ENCODE measurements at regions not wholly inside any gene's neighbourhood (a gene's known extent, or its start where the extent isn't known, plus 50 kb on each side); places are given as distances from the start of the nearest gene placed in this dataset.

- DNase-seq (ENCODE audit: low read depth) = no peak
Observed at GRCh38 chr12:91968076-91968776, 177.4 kb downstream of the BTG1 start.

GRCh38 chr12:91967590-91967989 lies 178.1 kb downstream of the BTG1 start:
- DNase-seq (ENCODE audit: low read depth) = no peak

GRCh38 chr12:91965781-91966180 lies 179.9 kb downstream of the BTG1 start:
- no peak for DNase-seq (ENCODE audit: low read depth)

- no peak for DNase-seq (ENCODE audit: low read depth)
Observed at GRCh38 chr12:91964501-91964900, 181.1 kb downstream of the BTG1 start.

- DNase-seq (ENCODE audit: low read depth) = no peak
Observed at GRCh38 chr12:91959220-91959619, 186.4 kb downstream of the BTG1 start.

- peak; percentile 57 for DNase-seq (ENCODE audit: low read depth)
Observed at GRCh38 chr12:91958816-91959215, 186.8 kb downstream of the BTG1 start.

- no peak for DNase-seq (ENCODE audit: low read depth)
Observed at GRCh38 chr12:91954747-91955146, 190.9 kb downstream of the BTG1 start.

GRCh38 chr12:91954326-91954725 lies 191.3 kb downstream of the BTG1 start:
- no peak for DNase-seq (ENCODE audit: low read depth)

- no peak for DNase-seq (ENCODE audit: low read depth)
Observed at GRCh38 chr12:91952916-91953315, 192.7 kb downstream of the BTG1 start.

GRCh38 chr12:91951571-91951970 lies 194.1 kb downstream of the BTG1 start:
- DNase-seq (ENCODE audit: low read depth) = no peak

GRCh38 chr12:91948504-91948903 lies 197.1 kb downstream of the BTG1 start:
- no peak for DNase-seq (ENCODE audit: low read depth)

- DNase-seq (ENCODE audit: low read depth) = no peak
Observed at GRCh38 chr12:91947459-91947858, 198.2 kb downstream of the BTG1 start.

- no peak for DNase-seq (ENCODE audit: low read depth)
Observed at GRCh38 chr12:91944637-91945036, 201.0 kb downstream of the BTG1 start.

- no peak for DNase-seq (ENCODE audit: low read depth)
Observed at GRCh38 chr12:91940826-91941570, 204.6 kb downstream of the BTG1 start.

- DNase-seq (ENCODE audit: low read depth) = no peak
Observed at GRCh38 chr12:91940322-91940721, 205.3 kb downstream of the BTG1 start.

- DNase-seq (ENCODE audit: low read depth) = no peak
Observed at GRCh38 chr12:91937706-91938105, 207.9 kb downstream of the BTG1 start.

GRCh38 chr12:91937009-91937408 lies 208.6 kb downstream of the BTG1 start:
- DNase-seq (ENCODE audit: low read depth) = no peak

GRCh38 chr12:91935296-91935695 lies 210.3 kb downstream of the BTG1 start:
- no peak for DNase-seq (ENCODE audit: low read depth)

- no peak for DNase-seq (ENCODE audit: low read depth)
Observed at GRCh38 chr12:91931111-91931510, 214.5 kb downstream of the BTG1 start.

- DNase-seq (ENCODE audit: low read depth) = no peak
Observed at GRCh38 chr12:91928501-91928900, 217.1 kb downstream of the BTG1 start.

- no peak for DNase-seq (ENCODE audit: low read depth)
Observed at GRCh38 chr12:91926848-91927247, 218.8 kb downstream of the BTG1 start.

- DNase-seq (ENCODE audit: low read depth) = no peak
Observed at GRCh38 chr12:91924827-91925226, 220.8 kb downstream of the BTG1 start.

- DNase-seq (ENCODE audit: low read depth) = no peak
Observed at GRCh38 chr12:91923864-91924263, 221.8 kb downstream of the BTG1 start.

- no peak for DNase-seq (ENCODE audit: low read depth)
Observed at GRCh38 chr12:91922674-91923073, 223.0 kb downstream of the BTG1 start.

Measured in Daoy (cell line).